GM12872 (cell line): ENCODE measurements at regions not wholly inside any gene's neighbourhood (a gene's known extent, or its start where the extent isn't known, plus 50 kb on each side); places are given as distances from the start of the nearest gene placed in this dataset.
A peak's percentile ranks its signal among the peaks of the same experiment; 100 is the strongest.

Experiments
- CTCF ChIP-seq: IDR thresholded peaks from 3 replicates; pipeline ENCODE4 v1.5.1; 2011; ENCODE audit warnings: low read depth, mild to moderate bottlenecking, low read length, moderate library complexity; ENCODE audit not compliant: insufficient read depth

DNA sequence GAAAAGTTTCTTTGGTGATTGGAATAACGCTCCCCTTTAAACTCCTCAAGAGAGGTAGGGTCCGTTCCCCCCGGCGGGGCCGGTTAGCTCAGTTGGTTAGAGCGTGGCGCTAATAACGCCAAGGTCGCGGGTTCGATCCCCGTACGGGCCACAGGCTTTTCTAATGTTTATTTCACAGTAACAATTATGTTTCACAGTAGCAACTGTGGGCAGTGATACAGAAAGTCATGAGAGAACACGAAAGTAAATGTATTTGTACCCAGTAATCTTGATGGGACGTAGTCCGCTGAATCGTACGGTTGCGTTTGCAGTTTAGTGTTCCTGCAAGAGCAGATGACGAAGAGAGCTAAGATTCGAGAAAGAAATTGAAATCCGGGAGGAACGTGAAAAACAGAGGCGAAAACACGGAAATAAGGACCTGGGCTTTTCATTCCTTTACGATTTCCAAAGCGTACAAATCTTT is 505.5 kb downstream of the PRIM2 start:
- TF ChIP-seq CTCF, result no peak

GRCh38 chr6:57974653-57975052 is 657.2 kb downstream of the PRIM2 start:
- TF ChIP-seq CTCF, result no peak

GRCh38 chr6:58003417-58004167 is 686.2 kb downstream of the PRIM2 start:
- 0 out of 3 replicates have a peak, but pooled peaks have one; percentile 26 for TF ChIP-seq CTCF

DNA sequence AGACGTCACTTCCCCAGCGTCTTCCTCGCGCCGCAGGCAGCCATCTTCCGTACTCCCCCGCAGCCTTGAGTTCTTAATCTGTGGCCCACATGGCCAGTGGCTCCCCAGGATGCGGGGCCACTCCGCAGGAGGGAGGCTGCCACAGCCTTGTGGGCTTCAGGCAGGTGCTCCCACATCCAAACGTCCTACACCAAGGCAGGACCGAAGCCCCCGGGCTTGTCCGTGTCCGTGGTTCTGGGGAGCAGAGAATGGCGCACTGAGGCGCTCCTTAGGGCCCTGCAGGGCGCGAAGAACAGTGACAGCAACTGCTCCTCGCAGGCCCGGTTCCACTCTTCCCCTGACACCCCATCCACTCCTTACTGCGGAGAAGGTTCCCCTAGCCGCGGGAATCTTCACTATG is 755.8 kb downstream of the PRIM2 start:
- no peak for TF ChIP-seq CTCF

DNA sequence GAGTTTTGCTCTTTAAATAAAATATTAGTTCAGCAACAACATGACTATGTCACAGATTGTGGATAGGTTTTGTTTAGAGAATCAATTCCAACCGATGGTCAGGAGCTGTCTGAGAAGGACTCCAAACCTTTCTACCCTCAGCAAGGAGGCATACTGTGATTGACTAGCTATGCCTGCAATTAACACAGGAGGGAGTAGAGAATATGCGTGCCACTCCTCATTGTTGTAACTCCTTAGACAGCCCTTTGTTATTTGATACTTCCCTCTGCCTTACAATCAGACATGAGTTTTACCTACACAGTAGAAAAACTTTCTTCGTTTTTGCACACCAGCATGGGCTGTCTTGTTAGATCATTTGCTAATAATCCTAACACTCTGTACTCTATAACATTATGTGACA is 796.5 kb downstream of the PRIM2 start:
- TF ChIP-seq CTCF, result no peak

DNA sequence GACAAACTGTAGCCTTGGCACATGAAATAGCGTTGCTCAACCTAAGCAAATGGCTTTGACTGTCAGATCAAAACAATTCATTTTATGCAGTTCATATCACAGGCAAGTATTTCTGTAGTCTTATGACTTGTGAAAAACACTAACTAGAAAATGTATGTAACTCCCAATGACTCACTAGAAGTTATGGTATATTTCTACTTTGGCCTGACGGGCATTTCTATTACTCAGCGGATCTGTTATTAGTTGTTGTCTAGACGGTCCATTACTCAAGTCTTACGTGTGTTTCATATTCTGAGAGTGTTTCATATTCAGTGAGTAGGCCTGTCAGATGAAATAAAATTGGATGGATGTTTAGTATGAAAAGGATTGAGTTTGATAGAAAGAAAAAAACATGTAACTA is 880.9 kb downstream of the PRIM2 start:
- TF ChIP-seq CTCF, result no peak

- TF ChIP-seq CTCF, result no peak
Measured at GRCh38 chr6:58290177-58290576, 972.7 kb downstream of the PRIM2 start.

- TF ChIP-seq CTCF, result no peak
Measured at GRCh38 chr6:58419321-58419720, 1101.9 kb downstream of the PRIM2 start.
